ENCODE measurements at regions not wholly inside any gene's neighbourhood (a gene's known extent, or its start where the extent isn't known, plus 50 kb on each side); places are given as distances from the start of the nearest gene placed in this dataset.

DNA sequence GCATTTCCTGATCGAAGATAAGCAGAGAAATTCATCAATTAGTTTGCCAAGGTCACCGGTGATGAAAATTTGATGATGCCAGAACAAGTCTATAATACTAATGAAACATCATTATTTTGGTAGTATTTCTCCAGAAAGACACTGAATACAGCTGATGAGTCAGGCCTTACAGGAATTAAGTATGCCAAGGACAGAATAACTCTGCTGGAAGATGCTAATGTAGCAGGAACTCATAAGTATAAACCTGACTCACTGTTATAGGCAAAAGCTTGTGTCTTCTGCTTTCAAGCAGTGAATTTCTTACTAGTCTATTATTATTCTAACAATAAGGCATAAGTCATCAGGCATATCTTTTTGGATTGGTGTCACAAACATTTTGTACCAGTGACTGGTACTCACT lies 1825.1 kb upstream of the IGFBP7 start:
- no peak for DNase-seq (ENCODE audit: low read depth)
- Histone ChIP-seq H3K4me3 (ENCODE audit: low read depth, low read length) (no peak overlapping the region), H3K27me3 (ENCODE audit: control insufficient read depth, insufficient read depth, low read length) (no peaks in the 10 kb centered on the region), H3K36me3 (ENCODE audit: control insufficient read depth, insufficient read depth, low read length) (no peaks in the 10 kb centered on the region)
- ChIA-PET POLR2A (no interaction called here), CTCF (no interaction called here)
- no peak for TF ChIP-seq CTCF (IDR thresholded peaks at IDR 0.05; ENCODE audit: insufficient read depth, low read depth, low read length)

GRCh38 chr4:58936436-58936835 lies 1826.3 kb upstream of the IGFBP7 start:
- CTCF ChIA-PET = no interaction called here
- no peak for DNase-seq (ENCODE audit: low read depth)
- no peak for TF ChIP-seq CTCF (IDR thresholded peaks at IDR 0.05; ENCODE audit: insufficient read depth, low read depth, low read length)
- Histone ChIP-seq H3K36me3 (ENCODE audit: control insufficient read depth, insufficient read depth, low read length) (no peaks in the 10 kb centered on the region), H3K27me3 (ENCODE audit: control insufficient read depth, insufficient read depth, low read length) (no peaks in the 10 kb centered on the region), H3K4me3 (ENCODE audit: low read depth, low read length) (no peak overlapping the region)
- POLR2A ChIA-PET = no interaction called here

DNA sequence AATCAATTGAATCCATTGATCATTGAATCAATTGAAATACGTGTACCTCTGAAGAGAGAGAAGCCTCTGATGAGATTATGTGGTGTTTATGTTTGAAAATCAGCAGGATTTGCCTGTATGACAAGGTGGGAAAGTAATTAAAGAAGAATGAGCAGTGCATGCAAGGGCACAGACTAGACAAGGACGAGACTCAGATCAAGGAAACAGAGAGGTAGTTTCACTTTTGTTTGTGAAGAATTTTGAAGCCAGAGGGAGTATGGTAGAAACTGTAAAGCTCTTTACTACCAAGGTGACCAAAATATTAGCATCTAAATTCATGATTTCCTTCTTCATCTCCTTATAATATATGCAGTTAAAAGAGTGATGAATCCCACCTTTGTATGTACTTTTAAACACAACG lies 1830.0 kb upstream of the IGFBP7 start:
- Histone ChIP-seq H3K36me3 (ENCODE audit: control insufficient read depth, insufficient read depth, low read length) (no peaks in the 10 kb centered on the region), H3K4me3 (ENCODE audit: low read depth, low read length) (no peak overlapping the region), H3K27me3 (ENCODE audit: control insufficient read depth, insufficient read depth, low read length) (no peaks in the 10 kb centered on the region)
- ChIA-PET POLR2A (no interaction called here), CTCF (no interaction called here)
- no peak for TF ChIP-seq CTCF (IDR thresholded peaks at IDR 0.05; ENCODE audit: insufficient read depth, low read depth, low read length)
- DNase-seq (ENCODE audit: low read depth) = no peak

DNA sequence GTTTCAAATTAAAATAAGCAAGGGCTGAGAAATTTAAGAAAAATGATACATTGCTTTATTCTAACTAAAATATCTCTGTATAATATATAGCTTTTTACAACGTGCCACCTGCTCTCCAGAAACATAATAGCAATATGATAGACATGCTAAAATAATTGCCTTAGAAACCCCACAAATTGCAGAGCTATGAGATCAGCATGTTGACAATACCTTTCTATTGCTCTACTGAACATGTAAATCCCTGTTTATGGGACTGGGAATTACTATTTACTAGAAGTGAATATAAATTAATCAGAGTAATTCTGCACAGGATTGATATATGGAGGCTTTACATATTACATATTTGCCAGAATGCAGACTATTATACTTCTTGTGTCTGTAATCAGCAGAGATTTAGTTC lies 1831.1 kb upstream of the IGFBP7 start:
- ChIA-PET POLR2A (no interaction called here), CTCF (no interaction called here)
- no peak for TF ChIP-seq CTCF (IDR thresholded peaks at IDR 0.05; ENCODE audit: insufficient read depth, low read depth, low read length)
- no peak overlapping the region for H3K4me3 ChIP-seq (ENCODE audit: low read depth, low read length)
- H3K36me3 ChIP-seq (ENCODE audit: control insufficient read depth, insufficient read depth, low read length) = no peaks in the 10 kb centered on the region
- DNase-seq (ENCODE audit: low read depth) = no peak
- H3K27me3 ChIP-seq (ENCODE audit: control insufficient read depth, insufficient read depth, low read length) = no peaks in the 10 kb centered on the region

GRCh38 chr4:58953575-58953974 lies 1843.4 kb upstream of the IGFBP7 start:
- no peak for DNase-seq (ENCODE audit: low read depth)
- no peaks in the 10 kb centered on the region for H3K36me3 ChIP-seq (ENCODE audit: control insufficient read depth, insufficient read depth, low read length)
- CTCF ChIA-PET = no interaction called here
- POLR2A ChIA-PET = no interaction called here
- TF ChIP-seq CTCF (IDR thresholded peaks at IDR 0.05; ENCODE audit: insufficient read depth, low read depth, low read length) = no peak
- H3K4me3 ChIP-seq (ENCODE audit: low read depth, low read length) = no peak overlapping the region
- no peaks in the 10 kb centered on the region for H3K27me3 ChIP-seq (ENCODE audit: control insufficient read depth, insufficient read depth, low read length)
